Omental fat pad (tissue), 3 donors: ENCODE measurements at regions not wholly inside any gene's neighbourhood (a gene's known extent, or its start where the extent isn't known, plus 50 kb on each side); places are given as distances from the start of the nearest gene placed in this dataset.
"Not testable (repeated sequence)": the region's sequence is repeated elsewhere in the genome, so short reads cannot be mapped to it uniquely, and the experiment has no call there.

Experiments
- ATAC-seq: fragments of 150-250 bp; one replicate; pipeline ENCODE4 v1.9.1; 2016; ENCODE audit warnings: mild to moderate bottlenecking, moderate library complexity; ENCODE audit not compliant: low FRiP score
- DNase-seq: peaks from one replicate; pipeline ENCODE4 v3.0.0-alpha.2; 2019; ENCODE audit warnings: low spot score
- TF ChIP-seq, protein P1 (sequence below), 3 donors: fragments of 450-650 bp; IDR thresholded peaks; one replicate each; pipeline ENCODE4 v1.5.1; 2016 to 2017; ENCODE audit warnings: antibody characterized with exemption in 3 of 3, mild to moderate bottlenecking in 3 of 3, moderate library complexity in 2 of 3

DNA sequence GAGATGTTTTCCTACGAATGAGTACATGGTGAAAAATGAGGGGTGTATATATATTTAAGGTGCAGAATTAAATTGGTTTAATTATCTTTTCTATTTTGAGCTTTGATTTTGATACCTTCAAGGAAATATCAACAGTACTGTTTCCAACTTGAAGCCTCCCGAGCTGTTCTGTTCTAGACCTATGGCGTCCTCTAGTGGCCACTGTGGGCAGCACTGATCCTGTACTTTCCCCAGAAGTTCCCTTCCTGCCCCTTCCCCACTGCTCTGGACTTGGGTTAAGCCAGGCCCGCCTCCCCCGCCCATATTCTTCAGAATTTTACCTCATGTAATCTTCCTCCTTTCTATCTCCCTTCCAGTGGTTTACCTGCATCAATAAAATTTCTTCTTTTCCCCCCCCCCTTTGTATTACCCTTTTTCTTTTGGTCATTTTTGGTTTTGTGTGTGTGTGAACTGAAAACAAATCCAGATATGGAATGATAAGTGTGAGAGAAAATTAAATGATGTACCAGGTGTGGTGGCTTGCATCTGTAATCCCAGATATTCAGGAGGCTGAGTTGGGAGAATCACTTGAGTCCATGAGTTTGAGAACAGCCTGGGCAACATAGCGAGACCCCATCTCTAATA, 1643.5 kb downstream of the TP53TG3F start:
- ATAC-seq (no peak), DNase-seq (no peak)
- TF ChIP-seq, protein P1, sequence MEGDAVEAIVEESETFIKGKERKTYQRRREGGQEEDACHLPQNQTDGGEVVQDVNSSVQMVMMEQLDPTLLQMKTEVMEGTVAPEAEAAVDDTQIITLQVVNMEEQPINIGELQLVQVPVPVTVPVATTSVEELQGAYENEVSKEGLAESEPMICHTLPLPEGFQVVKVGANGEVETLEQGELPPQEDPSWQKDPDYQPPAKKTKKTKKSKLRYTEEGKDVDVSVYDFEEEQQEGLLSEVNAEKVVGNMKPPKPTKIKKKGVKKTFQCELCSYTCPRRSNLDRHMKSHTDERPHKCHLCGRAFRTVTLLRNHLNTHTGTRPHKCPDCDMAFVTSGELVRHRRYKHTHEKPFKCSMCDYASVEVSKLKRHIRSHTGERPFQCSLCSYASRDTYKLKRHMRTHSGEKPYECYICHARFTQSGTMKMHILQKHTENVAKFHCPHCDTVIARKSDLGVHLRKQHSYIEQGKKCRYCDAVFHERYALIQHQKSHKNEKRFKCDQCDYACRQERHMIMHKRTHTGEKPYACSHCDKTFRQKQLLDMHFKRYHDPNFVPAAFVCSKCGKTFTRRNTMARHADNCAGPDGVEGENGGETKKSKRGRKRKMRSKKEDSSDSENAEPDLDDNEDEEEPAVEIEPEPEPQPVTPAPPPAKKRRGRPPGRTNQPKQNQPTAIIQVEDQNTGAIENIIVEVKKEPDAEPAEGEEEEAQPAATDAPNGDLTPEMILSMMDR (IDR thresholded peaks at IDR 0.05): no peak

DNA sequence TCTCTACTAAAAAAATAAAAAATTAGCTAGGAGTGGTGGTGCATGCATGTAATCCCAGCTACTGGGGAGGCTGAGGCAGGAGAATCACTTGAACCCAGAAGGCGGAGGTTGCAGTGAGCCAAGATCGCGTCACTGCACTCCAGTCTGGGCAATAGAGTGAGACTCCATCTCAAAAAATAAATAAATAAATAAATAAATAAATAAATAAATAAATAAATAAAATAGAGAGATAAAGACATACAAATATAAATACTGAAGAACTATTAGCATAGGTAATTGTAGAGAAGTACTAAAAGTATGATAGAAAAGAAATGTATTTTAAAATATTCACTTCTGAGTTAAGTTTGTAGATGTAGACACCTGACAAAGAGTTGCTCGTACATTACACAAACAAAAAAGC, 1652.4 kb downstream of the TP53TG3F start:
- not testable (repeated sequence) for DNase-seq, ATAC-seq

DNA sequence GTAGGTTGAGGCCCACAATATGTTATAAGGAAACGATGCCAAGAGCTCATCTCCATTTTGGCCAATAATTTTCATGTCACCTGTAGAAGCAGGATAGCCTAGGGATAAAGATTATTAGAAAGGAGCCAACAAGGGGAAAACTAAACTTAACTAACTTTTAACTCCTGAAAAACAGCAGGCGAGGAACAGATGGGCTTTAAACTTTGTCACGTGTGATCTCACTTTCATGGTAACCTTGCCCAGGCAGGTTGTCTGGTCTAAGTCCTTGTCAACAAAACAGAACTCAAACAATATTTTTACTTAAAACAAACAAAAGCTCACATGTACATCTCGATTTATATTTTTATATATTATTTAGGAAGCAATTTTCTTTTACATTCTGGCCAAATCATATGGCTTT, 1672.0 kb downstream of the TP53TG3F start:
- ATAC-seq (no peak), DNase-seq (no peak)
- TF ChIP-seq, protein P1 (IDR thresholded peaks at IDR 0.05): no peak

DNA sequence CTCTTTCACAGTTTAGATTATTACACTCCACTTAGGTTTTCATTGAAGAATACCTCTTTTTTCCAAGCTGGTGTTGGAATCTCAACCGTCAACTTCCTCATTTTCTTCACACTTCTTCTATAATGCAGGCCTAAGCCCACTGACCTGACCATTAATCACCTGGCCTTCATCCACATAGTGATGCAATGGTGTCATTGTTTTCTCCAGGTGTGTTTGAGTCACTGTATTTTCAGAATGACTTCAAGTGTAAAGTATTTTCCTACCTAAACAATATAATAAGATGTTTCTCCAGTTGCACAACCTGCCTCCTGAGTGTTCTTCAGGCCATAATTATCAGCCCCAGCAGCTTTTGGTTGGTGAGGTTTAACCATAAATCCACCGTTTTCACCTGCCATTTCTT, 1675.1 kb downstream of the TP53TG3F start:
- ATAC-seq: no peak
- TF ChIP-seq, protein P1 (IDR thresholded peaks at IDR 0.05): no peak
- DNase-seq: no peak

DNA sequence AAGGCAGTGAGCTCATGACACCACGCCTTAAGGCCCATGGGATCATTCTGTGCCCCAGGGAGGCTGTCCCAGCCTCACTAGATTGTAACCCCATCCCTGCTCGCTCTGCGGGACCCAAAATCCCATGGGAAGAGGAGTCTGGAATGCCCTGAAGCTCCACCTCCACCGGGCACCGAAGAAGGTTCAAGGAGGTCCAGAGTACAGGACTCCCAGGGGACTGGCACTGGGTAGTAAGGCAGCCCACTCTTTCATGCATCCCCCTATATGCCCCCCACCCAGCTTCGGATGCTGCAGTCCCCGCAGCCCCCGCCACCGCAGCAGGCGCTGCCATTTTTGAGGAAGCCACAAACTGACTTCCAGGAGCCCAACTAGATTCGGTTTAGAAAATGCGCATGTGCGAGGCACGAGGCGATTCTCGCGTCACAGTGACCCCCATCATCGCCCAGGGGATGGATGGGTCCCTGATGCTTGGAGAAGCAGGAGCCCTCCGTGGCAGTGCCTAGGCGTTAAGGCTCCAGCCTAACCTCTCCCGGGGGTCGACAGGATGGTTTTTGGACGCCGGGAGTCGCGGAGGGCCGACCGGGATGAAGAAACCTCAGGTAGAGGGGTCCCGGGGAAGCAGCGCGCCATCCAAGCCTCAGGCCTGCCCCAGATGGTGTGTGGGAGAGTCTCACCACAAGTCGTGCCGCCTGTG, 1681.0 kb downstream of the TP53TG3F start:
- DNase-seq: no peak
- ATAC-seq: no peak
- TF ChIP-seq, protein P1 (IDR thresholded peaks at IDR 0.05): no peak

DNA sequence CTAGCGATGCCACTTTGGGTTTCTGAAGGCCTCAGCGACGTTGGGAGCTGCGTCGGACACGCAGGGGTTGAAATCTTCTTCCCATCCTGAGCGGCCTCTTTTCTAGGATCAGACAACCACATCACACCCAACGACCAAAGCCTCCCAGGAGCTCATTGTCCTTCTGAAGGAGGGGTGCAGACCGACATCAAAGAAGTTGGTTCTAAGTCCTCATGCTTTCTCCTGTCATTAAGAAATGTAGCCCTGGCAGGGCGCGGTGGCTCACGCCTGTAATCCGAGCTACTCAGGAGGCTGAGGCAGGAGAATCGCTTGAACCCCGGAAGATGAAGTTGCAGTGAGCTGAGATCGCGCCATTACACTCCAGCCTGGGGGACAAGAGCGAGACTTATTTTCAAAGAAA, 1681.9 kb downstream of the TP53TG3F start:
- TF ChIP-seq, protein P1 (IDR thresholded peaks at IDR 0.05): no peak

DNA sequence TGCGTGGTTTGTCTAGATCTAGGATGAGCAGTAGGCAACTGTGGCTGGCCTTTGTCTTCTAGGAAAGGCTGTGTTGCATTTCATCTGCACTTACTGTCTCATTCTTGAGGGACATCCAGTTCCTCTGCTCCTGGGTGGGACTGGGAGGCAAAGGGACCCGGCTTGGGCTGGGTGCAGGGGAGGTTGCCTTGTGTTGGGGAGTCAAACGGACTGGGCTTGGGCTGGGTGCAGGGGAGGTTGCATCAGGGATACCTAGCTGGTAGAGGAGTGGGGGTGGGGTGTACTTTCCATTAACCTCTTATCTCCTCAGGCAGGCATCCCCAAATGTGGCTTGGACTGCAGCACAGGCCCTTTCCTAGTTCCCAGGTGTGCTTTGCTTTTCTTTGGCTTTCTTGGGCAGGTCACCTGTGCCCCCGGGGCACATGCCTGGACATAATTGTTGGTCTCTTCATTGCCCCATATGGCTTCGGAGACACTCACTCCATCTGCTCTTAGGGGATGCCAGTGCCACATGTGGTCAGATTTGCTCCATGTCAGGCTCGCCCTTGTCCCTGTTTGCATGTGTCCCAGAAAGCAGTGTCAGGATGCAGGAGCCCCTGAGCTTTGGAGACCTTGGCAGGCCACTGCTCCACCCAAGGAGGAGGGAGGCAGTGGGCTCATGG, 1682.9 kb downstream of the TP53TG3F start:
- ATAC-seq (no peak), DNase-seq (no peak)
- TF ChIP-seq, protein P1 (IDR thresholded peaks at IDR 0.05): no peak

More for the DNA sequence above, 1681.9 kb downstream of the TP53TG3F start:
- ATAC-seq: no peak
- no peak for DNase-seq
